CD14-positive monocyte (primary cell): ENCODE measurements at regions not wholly inside any gene's neighbourhood (a gene's known extent, or its start where the extent isn't known, plus 50 kb on each side); places are given as distances from the start of the nearest gene placed in this dataset.

Experiments used
- DNase-seq, 3 donors: peaks; one replicate each; pipeline ENCODE4 v3.0.0-alpha.2; 2011 to 2022
- H2AFZ ChIP-seq: 2 replicates; pipeline ENCODE4 v1.6.0; 2012; ENCODE audit warnings: mild to moderate bottlenecking, low read depth, low read length, inconsistent platforms; ENCODE audit not compliant: insufficient read depth, poor library complexity, severe bottlenecking
- H3K27ac ChIP-seq, 2 donors: 1 replicate in 1 of 2; 2 replicates in 1 of 2; pipeline ENCODE4 v1.5.1; 2012 to 2013; ENCODE audit warnings: low read length in 2 of 2, control low read depth in 1 of 2, inconsistent platforms in 1 of 2, low read depth in 1 of 2, mild to moderate bottlenecking in 1 of 2
- H3K27me3 ChIP-seq, 2 donors: one replicate each; pipeline versions ENCODE4 v1.6.0 to v1.6.1; 2011 to 2013; ENCODE audit warnings: low read length in 2 of 2; ENCODE audit not compliant: control insufficient read depth in 2 of 2, insufficient read depth in 2 of 2
- H3K36me3 ChIP-seq, 2 donors: replicated peaks in 1 of 2; 1 replicate in 1 of 2; 2 replicates in 1 of 2; pipeline versions ENCODE4 v1.5.1 to v1.6.1; 2012 to 2013; ENCODE audit warnings: low read length in 2 of 2, control low read depth in 1 of 2, inconsistent platforms in 1 of 2, mild to moderate bottlenecking in 1 of 2; ENCODE audit not compliant: insufficient read depth in 2 of 2, control insufficient read depth in 1 of 2
- H3K4me1 ChIP-seq, 2 donors: 1 replicate in 1 of 2; 2 replicates in 1 of 2; pipeline versions ENCODE4 v1.5.1 to v1.6.1; 2012 to 2013; ENCODE audit warnings: low read length in 2 of 2, control low read depth in 1 of 2, inconsistent platforms in 1 of 2, mild to moderate bottlenecking in 1 of 2, moderate library complexity in 1 of 2; ENCODE audit not compliant: insufficient read depth in 2 of 2, control insufficient read depth in 1 of 2
- H3K4me2 ChIP-seq: replicated peaks from 2 replicates; pipeline ENCODE3; 2012; ENCODE audit warnings: low read length, moderate library complexity, mild to moderate bottlenecking; ENCODE audit not compliant: poor library complexity, severe bottlenecking; ENCODE audit errors: extremely low read depth
- H3K4me3 ChIP-seq, 3 experiments: fragments of 200-600 bp in 1 of 3; sonication (generic) in 1 of 3; replicated peaks in 1 of 3; 1 replicate in 2 of 3; 2 replicates in 1 of 3; pipeline ENCODE4 v1.5.1; 2011 to 2013; ENCODE audit warnings: low read length in 3 of 3, mild to moderate bottlenecking in 3 of 3, control low read depth in 2 of 3, low read depth in 2 of 3, inconsistent platforms in 1 of 3, moderate library complexity in 1 of 3
- H3K79me2 ChIP-seq: 2 replicates; pipeline ENCODE4 v1.6.0; 2012; ENCODE audit warnings: mild to moderate bottlenecking, control low read depth, inconsistent platforms, low read length, moderate library complexity; ENCODE audit not compliant: insufficient read depth
- H3K9ac ChIP-seq: 2 replicates; pipeline ENCODE4 v1.6.0; 2017; ENCODE audit warnings: low read length, mild to moderate bottlenecking; ENCODE audit not compliant: insufficient read depth, poor library complexity, severe bottlenecking
- H3K9me3 ChIP-seq, 2 donors: replicated peaks in 1 of 2; 1 replicate in 1 of 2; 2 replicates in 1 of 2; pipeline versions ENCODE4 v1.5.1 to v1.6.1; 2012 to 2013; ENCODE audit warnings: low read length in 2 of 2, control low read depth in 1 of 2; ENCODE audit not compliant: control insufficient read depth in 1 of 2, insufficient read depth in 1 of 2
- H4K20me1 ChIP-seq: 2 replicates; pipeline ENCODE4 v1.6.0; 2012; ENCODE audit warnings: mild to moderate bottlenecking, low read length, control low read depth, moderate library complexity; ENCODE audit not compliant: insufficient read depth
- H3K27ac Mint-ChIP-seq, 7 donors: one replicate each; pipeline ENCODE4 v1.8.0; 2020; ENCODE audit warnings: mild to moderate bottlenecking in 7 of 7, mixed read lengths in 7 of 7, moderate library complexity in 6 of 7, inconsistent platforms in 2 of 7
- H3K27me3 Mint-ChIP-seq, 3 donors: one replicate each; pipeline ENCODE4 v1.8.0; 2021 to 2022; ENCODE audit warnings: low read depth in 3 of 3, mild to moderate bottlenecking in 3 of 3, mixed read lengths in 3 of 3, moderate library complexity in 3 of 3, inconsistent platforms in 1 of 3
- H3K36me3 Mint-ChIP-seq, 2 donors: one replicate each; pipeline ENCODE4 v1.8.0; 2020; ENCODE audit warnings: mixed read lengths in 2 of 2, inconsistent platforms in 1 of 2, mild to moderate bottlenecking in 1 of 2
- H3K4me1 Mint-ChIP-seq: one replicate; pipeline ENCODE4 v1.8.0; 2020; ENCODE audit warnings: mild to moderate bottlenecking, mixed read lengths
- H3K4me3 Mint-ChIP-seq, 2 donors: one replicate each; pipeline ENCODE4 v1.8.0; 2020; ENCODE audit warnings: mild to moderate bottlenecking in 2 of 2, mixed read lengths in 2 of 2, moderate library complexity in 1 of 2
- H3K9me3 Mint-ChIP-seq, 7 donors: one replicate each; pipeline ENCODE4 v1.8.0; 2020 to 2022; ENCODE audit warnings: mixed read lengths in 7 of 7, mild to moderate bottlenecking in 6 of 7, moderate library complexity in 6 of 7, inconsistent platforms in 2 of 7
- WGBS: methylation state at CpG from one replicate; pipeline ENCODE4 v1.1.5; 2013; ENCODE audit warnings: missing lambda C conversion rate; ENCODE audit not compliant: insufficient coverage; 5-methylcytosine and 5-hydroxymethylcytosine counted together
- intact Hi-C, 2 donors: fragments of 100-400 bp; cut with micrococcal nuclease; formaldehyde crosslinking; loops; one replicate each; pipeline versions ENCODE4 v1.15.0 to v1.15.1; 2023
- TF ChIP-seq, protein P1 (sequence below): fragments of 200-600 bp; IDR thresholded peaks from one replicate; pipeline ENCODE4 v1.8.0; 2022; ENCODE audit warnings: antibody characterized with exemption, mild to moderate bottlenecking

DNA sequence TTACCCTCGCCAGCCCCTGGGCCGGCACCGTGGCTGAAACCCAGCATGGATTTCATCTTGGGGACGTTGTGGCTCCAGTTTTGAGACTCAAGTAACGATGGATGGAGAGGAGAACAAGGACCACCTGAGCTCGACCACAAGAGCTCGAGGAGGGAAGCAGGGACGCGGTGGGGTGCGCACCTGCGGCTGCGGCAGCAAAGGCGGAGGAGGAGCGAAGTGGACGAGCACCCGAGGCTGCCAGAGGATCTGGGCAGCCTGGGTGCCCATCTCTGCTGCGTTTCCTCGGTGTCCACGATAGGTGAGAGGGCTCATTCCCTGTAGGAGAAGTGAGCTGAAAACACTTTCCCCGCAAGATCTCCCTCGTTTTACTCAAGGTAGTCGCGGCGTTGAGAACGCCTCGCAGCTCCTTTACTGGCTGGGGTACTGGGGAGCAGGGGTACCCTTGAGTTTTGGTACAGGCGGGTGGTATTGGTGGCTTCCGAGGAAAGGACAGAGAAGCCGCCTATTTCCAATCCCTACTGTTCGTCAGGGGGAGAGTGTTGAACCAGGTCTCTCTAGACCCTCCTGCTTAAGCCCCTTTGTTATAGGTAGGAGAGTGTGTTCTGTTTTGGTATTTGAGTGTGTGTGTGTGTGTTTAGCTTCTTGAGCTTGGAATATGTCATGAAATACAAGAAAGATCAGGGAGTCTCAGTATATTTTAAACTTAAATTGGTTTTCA lies 137.7 kb downstream of the TRIM27 start:
- Histone ChIP-seq H2AFZ (no peak overlapping the region), H3K4me3 (no peak overlapping the region), H3K36me3 (no peaks in the 10 kb centered on the region), H3K79me2 (no peaks in the 10 kb centered on the region), H3K9ac (no peak overlapping the region), H3K27ac (no peak overlapping the region), H3K9me3 (peaks cover 28 to 88% of the 10 kb centered on the region in 2 donors), H3K4me2 (no peak overlapping the region), H4K20me1 (no peaks in the 10 kb centered on the region), H3K4me1 (peaks cover 8% of the 10 kb centered on the region in 2 donors), H3K27me3 (peaks cover 87 to 100% of the 10 kb centered on the region in 2 donors)
- TF ChIP-seq, protein P1, sequence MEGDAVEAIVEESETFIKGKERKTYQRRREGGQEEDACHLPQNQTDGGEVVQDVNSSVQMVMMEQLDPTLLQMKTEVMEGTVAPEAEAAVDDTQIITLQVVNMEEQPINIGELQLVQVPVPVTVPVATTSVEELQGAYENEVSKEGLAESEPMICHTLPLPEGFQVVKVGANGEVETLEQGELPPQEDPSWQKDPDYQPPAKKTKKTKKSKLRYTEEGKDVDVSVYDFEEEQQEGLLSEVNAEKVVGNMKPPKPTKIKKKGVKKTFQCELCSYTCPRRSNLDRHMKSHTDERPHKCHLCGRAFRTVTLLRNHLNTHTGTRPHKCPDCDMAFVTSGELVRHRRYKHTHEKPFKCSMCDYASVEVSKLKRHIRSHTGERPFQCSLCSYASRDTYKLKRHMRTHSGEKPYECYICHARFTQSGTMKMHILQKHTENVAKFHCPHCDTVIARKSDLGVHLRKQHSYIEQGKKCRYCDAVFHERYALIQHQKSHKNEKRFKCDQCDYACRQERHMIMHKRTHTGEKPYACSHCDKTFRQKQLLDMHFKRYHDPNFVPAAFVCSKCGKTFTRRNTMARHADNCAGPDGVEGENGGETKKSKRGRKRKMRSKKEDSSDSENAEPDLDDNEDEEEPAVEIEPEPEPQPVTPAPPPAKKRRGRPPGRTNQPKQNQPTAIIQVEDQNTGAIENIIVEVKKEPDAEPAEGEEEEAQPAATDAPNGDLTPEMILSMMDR, result no peak
- 5% methylated on average over 20 of the region's 30 CpGs for WGBS
- Mint-ChIP-seq H3K27me3 (peaks cover 97 to 99% (median 98%) of the 10 kb centered on the region in 3 donors), H3K4me3 (peak overlapping the region in 1 of 2 donors; percentile 72), H3K27ac (no peak overlapping the region), H3K36me3 (peaks cover 17 to 28% of the 10 kb centered on the region in 2 donors), H3K9me3 (peaks cover 39 to 92% (median 86%) of the 10 kb centered on the region in 7 donors), H3K4me1 (peaks cover 12% of the 10 kb centered on the region)
- intact Hi-C loops, result no loop called here
- no peak for DNase-seq

DNA sequence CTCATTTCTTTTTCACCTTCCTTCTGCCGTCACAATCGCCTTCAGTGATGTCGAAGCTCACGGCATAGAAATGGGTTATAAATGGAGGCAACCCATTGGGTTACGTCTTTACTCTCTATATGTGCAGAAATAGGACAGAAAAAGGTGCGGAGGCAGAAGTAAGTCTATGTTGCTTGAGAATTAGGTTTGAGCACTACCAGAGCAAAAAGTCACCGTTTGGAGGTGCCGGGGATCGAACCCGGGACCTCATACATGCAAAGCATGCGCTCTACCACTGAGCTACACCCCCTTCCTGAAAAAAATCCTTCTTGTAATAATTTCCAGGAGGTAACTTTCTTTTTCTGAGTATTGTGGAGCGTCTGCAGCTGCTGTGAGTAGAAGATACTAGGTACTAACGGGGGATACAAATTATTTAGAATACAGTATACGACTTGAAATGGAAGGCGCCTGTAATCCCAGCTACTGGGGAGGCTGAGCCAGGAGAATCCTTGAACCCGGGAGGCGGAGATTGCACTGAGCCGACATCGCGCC lies 134.2 kb downstream of the TRIM27 start:
- Histone ChIP-seq H3K27me3 (peaks cover 87 to 98% of the 10 kb centered on the region in 2 donors), H4K20me1 (no peaks in the 10 kb centered on the region), H2AFZ (no peak overlapping the region), H3K27ac (no peak overlapping the region), H3K4me1 (peaks cover 0 to 2% of the 10 kb centered on the region in 2 donors), H3K9me3 (peaks cover 25 to 88% of the 10 kb centered on the region in 2 donors), H3K4me2 (no peak overlapping the region), H3K79me2 (no peaks in the 10 kb centered on the region), H3K36me3 (no peaks in the 10 kb centered on the region), H3K9ac (no peak overlapping the region), H3K4me3 (peak overlapping the region in 1 of 3 experiments; percentile 23)
- intact Hi-C loops, result no loop called here
- DNase-seq, result no peak
- 6% methylated on average over 6 of the region's 20 CpGs for WGBS
- peaks cover 4 to 14% of the 10 kb centered on the region in 2 donors for H3K36me3 Mint-ChIP-seq
- TF ChIP-seq, protein P1, result no peak
- H3K9me3 Mint-ChIP-seq, result peaks cover 21 to 79% (median 69%) of the 10 kb centered on the region in 7 donors
- no peak overlapping the region for H3K27ac Mint-ChIP-seq
- peaks cover 94 to 98% (median 94%) of the 10 kb centered on the region in 3 donors for H3K27me3 Mint-ChIP-seq
- peaks cover 4% of the 10 kb centered on the region for H3K4me1 Mint-ChIP-seq
- peak overlapping the region in 1 of 2 donors; percentile 83 for H3K4me3 Mint-ChIP-seq
